CD4-positive, alpha-beta T cell (primary cell): ENCODE measurements at regions not wholly inside any gene's neighbourhood (a gene's known extent, or its start where the extent isn't known, plus 50 kb on each side); places are given as distances from the start of the nearest gene placed in this dataset.

ENCODE experiments used
- ATAC-seq: fragments of 200-7000 bp; cut with Tn5 transposase; one replicate; pipeline ENCODE4 v1.10.0; 2022; ENCODE audit warnings: mild to moderate bottlenecking; ENCODE audit not compliant: poor library complexity
- CTCF ChIA-PET: fragments of 350-600 bp; sonication (Branson Sonifier 250); formaldehyde crosslinking; loops from one replicate; lab custom pipeline; 2021; ENCODE audit warnings: antibody characterized with exemption, inconsistent platforms; lab: Charles Lee
- POLR2A ChIA-PET: fragments of 350-600 bp; sonication (Branson Sonifier 250); formaldehyde crosslinking; loops from one replicate; lab custom pipeline; 2021; ENCODE audit warnings: antibody characterized with exemption, inconsistent platforms; lab: Charles Lee
- DNase-seq, 14 experiments: peaks; one replicate each; pipeline ENCODE4 v3.0.0-alpha.2; 2013 to 2020; ENCODE audit warnings: mixed read lengths in 2 of 14
- H3K27ac ChIP-seq, 2 donors: one replicate each; pipeline versions ENCODE4 v1.5.1 to v1.7.0; 2013; ENCODE audit warnings: low read length in 2 of 2, low read depth in 1 of 2, mild to moderate bottlenecking in 1 of 2
- H3K27me3 ChIP-seq, 2 experiments: 1 replicate in 1 of 2; 2 replicates in 1 of 2; pipeline versions ENCODE4 v1.6.1 to v1.7.0; 2013; ENCODE audit warnings: low read length in 2 of 2, control low read depth in 1 of 2, mild to moderate bottlenecking in 1 of 2, moderate library complexity in 1 of 2; ENCODE audit not compliant: insufficient read depth in 2 of 2, control insufficient read depth in 1 of 2
- H3K36me3 ChIP-seq: one replicate; pipeline ENCODE4 v1.6.1; 2013; ENCODE audit warnings: low read length, control low read depth; ENCODE audit not compliant: insufficient read depth
- H3K4me1 ChIP-seq: one replicate; pipeline ENCODE4 v1.6.1; 2013; ENCODE audit warnings: low read length, control low read depth; ENCODE audit not compliant: insufficient read depth
- H3K4me3 ChIP-seq: one replicate; pipeline ENCODE4 v1.5.1; 2013; ENCODE audit warnings: mild to moderate bottlenecking, low read length, moderate library complexity
- H3K9me3 ChIP-seq, 2 experiments: 1 replicate in 1 of 2; 2 replicates in 1 of 2; pipeline versions ENCODE4 v1.6.1 to v1.7.0; 2013; ENCODE audit warnings: low read length in 2 of 2, mild to moderate bottlenecking in 2 of 2, control low read depth in 1 of 2, moderate library complexity in 1 of 2; ENCODE audit not compliant: control insufficient read depth in 1 of 2, insufficient read depth in 1 of 2
- H3K27ac Mint-ChIP-seq: one replicate; pipeline ENCODE4 v1.8.0; 2020; ENCODE audit warnings: mixed read lengths
- H3K27me3 Mint-ChIP-seq: one replicate; pipeline ENCODE4 v1.8.0; 2021; ENCODE audit warnings: mixed read lengths
- H3K36me3 Mint-ChIP-seq: one replicate; pipeline ENCODE4 v1.8.0; 2021; ENCODE audit warnings: low read depth, mixed read lengths
- H3K4me1 Mint-ChIP-seq: one replicate; pipeline ENCODE4 v1.8.0; 2021; ENCODE audit warnings: low read depth, mixed read lengths
- H3K4me3 Mint-ChIP-seq: one replicate; pipeline ENCODE4 v1.8.0; 2020; ENCODE audit warnings: mild to moderate bottlenecking, mixed read lengths
- H3K9me3 Mint-ChIP-seq: one replicate; pipeline ENCODE4 v1.8.0; 2020; ENCODE audit warnings: mixed read lengths
- CTCF ChIP-seq: fragments of 200-600 bp; IDR thresholded peaks from one replicate; pipeline ENCODE4 v1.8.0; 2022; ENCODE audit warnings: antibody characterized with exemption, mild to moderate bottlenecking
- intact Hi-C, 2 experiments: fragments of 100-400 bp; cut with DNase I in 1 of 2; cut with micrococcal nuclease in 1 of 2; formaldehyde crosslinking; loops; one replicate each; pipeline versions ENCODE4 v1.15.1 to v1.9.0; 2023 to 2025; cut with DNase I, micrococcal nuclease

- DNase-seq (peak in 2 of 14 experiments; percentile 2 to 19), ATAC-seq (no peak)
- H3K4me3 ChIP-seq, result no peak overlapping the region
- Mint-ChIP-seq H3K4me1 (no peaks in the 10 kb centered on the region), H3K4me3 (no peak overlapping the region), H3K27ac (no peak overlapping the region), H3K9me3 (no peaks in the 10 kb centered on the region), H3K27me3 (no peaks in the 10 kb centered on the region), H3K36me3 (no peaks in the 10 kb centered on the region)
- CTCF ChIA-PET, result no interaction called here
- TF ChIP-seq CTCF, result no peak
- H3K9me3 ChIP-seq, result no peaks in the 10 kb centered on the region
- no peaks in the 10 kb centered on the region for H3K27me3 ChIP-seq
- POLR2A ChIA-PET, result no interaction called here
- intact Hi-C loops, result no loop called here
- no peaks in the 10 kb centered on the region for H3K4me1 ChIP-seq
- H3K27ac ChIP-seq, result no peak overlapping the region
- H3K36me3 ChIP-seq, result no peaks in the 10 kb centered on the region
Measured at GRCh38 chr1:101438359-101438758, 201.5 kb downstream of the S1PR1 start.

DNA sequence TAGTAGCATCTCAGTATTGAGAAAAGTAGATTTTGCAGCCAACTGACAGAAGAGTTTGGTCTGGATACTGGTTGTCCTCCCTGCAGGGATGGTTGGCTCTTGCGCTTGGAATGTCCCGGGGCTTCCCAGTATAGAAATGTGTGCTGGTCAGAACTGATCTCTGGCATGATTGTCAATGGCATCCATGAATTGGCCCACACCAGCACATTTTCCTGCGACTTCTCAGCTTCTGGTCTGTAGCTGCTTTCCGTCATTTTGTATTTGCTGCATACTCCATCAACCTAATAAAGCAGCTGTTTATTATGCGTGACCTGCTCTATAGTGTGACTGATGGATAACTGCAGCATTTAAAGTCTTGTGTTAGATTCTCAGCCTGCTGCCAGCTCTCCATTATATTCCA, 203.7 kb downstream of the S1PR1 start:
- Mint-ChIP-seq H3K27me3 (no peaks in the 10 kb centered on the region), H3K9me3 (no peaks in the 10 kb centered on the region), H3K4me1 (no peaks in the 10 kb centered on the region), H3K27ac (no peak overlapping the region), H3K4me3 (no peak overlapping the region), H3K36me3 (no peaks in the 10 kb centered on the region)
- Histone ChIP-seq H3K4me3 (no peak overlapping the region), H3K36me3 (no peaks in the 10 kb centered on the region), H3K9me3 (no peaks in the 10 kb centered on the region), H3K27ac (no peak overlapping the region), H3K27me3 (no peaks in the 10 kb centered on the region), H3K4me1 (no peaks in the 10 kb centered on the region)
- ChIA-PET CTCF (no interaction called here), POLR2A (no interaction called here)
- DNase-seq (no peak), ATAC-seq (no peak)
- intact Hi-C loops, result no loop called here
- TF ChIP-seq CTCF, result no peak

DNA sequence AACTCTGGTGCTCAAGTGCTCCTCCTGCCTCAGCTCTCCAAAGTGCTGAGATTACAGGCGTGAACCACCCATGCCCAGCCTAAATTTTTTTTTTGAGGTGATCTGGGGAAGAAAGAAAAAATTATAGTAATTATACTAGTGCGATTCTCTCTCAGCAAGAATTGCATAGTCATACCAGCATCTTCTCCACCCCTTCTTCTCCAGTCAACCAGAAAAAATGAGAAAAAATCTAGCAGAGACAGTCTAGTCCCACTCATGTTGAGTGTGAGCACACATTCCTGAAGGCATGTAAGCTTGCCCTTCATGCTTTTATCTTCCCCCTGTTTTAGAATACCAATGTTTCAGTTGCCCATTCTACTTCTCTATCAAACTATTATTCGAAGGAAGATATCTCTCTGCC, 207.6 kb downstream of the S1PR1 start:
- Mint-ChIP-seq H3K27me3 (no peaks in the 10 kb centered on the region), H3K27ac (no peak overlapping the region), H3K4me3 (no peak overlapping the region), H3K4me1 (no peaks in the 10 kb centered on the region), H3K36me3 (no peaks in the 10 kb centered on the region), H3K9me3 (no peaks in the 10 kb centered on the region)
- H3K9me3 ChIP-seq, result no peaks in the 10 kb centered on the region
- CTCF ChIA-PET, result interaction anchor here (1.5 kb wide), 1 partner anchor 9 kb away, joined by 3 read pairs; no protein-coding TSS in a partner anchor
- intact Hi-C loops, result no loop called here
- no peaks in the 10 kb centered on the region for H3K27me3 ChIP-seq
- no peaks in the 10 kb centered on the region for H3K4me1 ChIP-seq
- no peak for DNase-seq
- no peak for ATAC-seq
- H3K27ac ChIP-seq, result no peak overlapping the region
- POLR2A ChIA-PET, result no interaction called here
- TF ChIP-seq CTCF, result no peak
- H3K36me3 ChIP-seq, result no peaks in the 10 kb centered on the region
- H3K4me3 ChIP-seq, result no peak overlapping the region
